ENCODE measurements at regions not wholly inside any gene's neighbourhood (a gene's known extent, or its start where the extent isn't known, plus 50 kb on each side); places are given as distances from the start of the nearest gene placed in this dataset.

- H3K36me3 Mint-ChIP-seq: no peaks in the 10 kb centered on the region
These were observed 66.7 kb upstream of the PRICKLE2 start for GRCh38 chr3:64291956-64292355.

GRCh38 chr3:64291345-64291744 lies 66.1 kb upstream of the PRICKLE2 start:
- DNase-seq (ENCODE audit: extremely low spot score, unreplicated experiment): no peak
- no peak for TF ChIP-seq CTCF (conservative IDR thresholded peaks at IDR 0.05)
- H3K27ac Mint-ChIP-seq: no peak overlapping the region
- H3K9me3 Mint-ChIP-seq: peaks cover 8% of the 10 kb centered on the region
- no peaks in the 10 kb centered on the region for H3K4me1 Mint-ChIP-seq (ENCODE audit: unreplicated experiment)
- H3K27me3 Mint-ChIP-seq: no peaks in the 10 kb centered on the region
- H3K4me3 Mint-ChIP-seq: no peak overlapping the region
- no peaks in the 10 kb centered on the region for H3K36me3 Mint-ChIP-seq

More at GRCh38 chr3:64291956-64292355, 66.7 kb upstream of the PRICKLE2 start:
- no peak overlapping the region for H3K4me3 Mint-ChIP-seq
- no peaks in the 10 kb centered on the region for H3K27me3 Mint-ChIP-seq
- no peak for TF ChIP-seq CTCF (conservative IDR thresholded peaks at IDR 0.05)
- H3K9me3 Mint-ChIP-seq: peaks cover 8% of the 10 kb centered on the region
- no peak overlapping the region for H3K27ac Mint-ChIP-seq
- no peaks in the 10 kb centered on the region for H3K4me1 Mint-ChIP-seq (ENCODE audit: unreplicated experiment)
- no peak for DNase-seq (ENCODE audit: extremely low spot score, unreplicated experiment)

GRCh38 chr3:64290864-64291263 lies 65.6 kb upstream of the PRICKLE2 start:
- Mint-ChIP-seq H3K36me3 (no peaks in the 10 kb centered on the region), H3K27me3 (no peaks in the 10 kb centered on the region)

GRCh38 chr3:64290161-64290560 lies 64.9 kb upstream of the PRICKLE2 start:
- Mint-ChIP-seq H3K27ac (no peak overlapping the region), H3K27me3 (no peaks in the 10 kb centered on the region), H3K36me3 (no peaks in the 10 kb centered on the region), H3K4me3 (no peak overlapping the region), H3K4me1 (ENCODE audit: unreplicated experiment) (no peaks in the 10 kb centered on the region), H3K9me3 (peaks cover 8% of the 10 kb centered on the region)
- TF ChIP-seq CTCF (conservative IDR thresholded peaks at IDR 0.05): no peak
- DNase-seq (ENCODE audit: extremely low spot score, unreplicated experiment): no peak

More at GRCh38 chr3:64290864-64291263, 65.6 kb upstream of the PRICKLE2 start:
- H3K4me3 Mint-ChIP-seq: no peak overlapping the region
- H3K4me1 Mint-ChIP-seq (ENCODE audit: unreplicated experiment): no peaks in the 10 kb centered on the region
- no peak for TF ChIP-seq CTCF (conservative IDR thresholded peaks at IDR 0.05)
- H3K9me3 Mint-ChIP-seq: peaks cover 8% of the 10 kb centered on the region
- DNase-seq (ENCODE audit: extremely low spot score, unreplicated experiment): no peak
- H3K27ac Mint-ChIP-seq: no peak overlapping the region

GRCh38 chr3:64289622-64290021 lies 64.4 kb upstream of the PRICKLE2 start:
- H3K36me3 Mint-ChIP-seq: no peaks in the 10 kb centered on the region
- H3K27ac Mint-ChIP-seq: no peak overlapping the region
- H3K4me1 Mint-ChIP-seq (ENCODE audit: unreplicated experiment): no peaks in the 10 kb centered on the region
- peaks cover 8% of the 10 kb centered on the region for H3K9me3 Mint-ChIP-seq
- no peaks in the 10 kb centered on the region for H3K27me3 Mint-ChIP-seq
- DNase-seq (ENCODE audit: extremely low spot score, unreplicated experiment): no peak
- no peak for TF ChIP-seq CTCF (conservative IDR thresholded peaks at IDR 0.05)
- no peak overlapping the region for H3K4me3 Mint-ChIP-seq

- TF ChIP-seq CTCF (conservative IDR thresholded peaks at IDR 0.05): no peak
- H3K27me3 Mint-ChIP-seq: no peaks in the 10 kb centered on the region
- DNase-seq (ENCODE audit: extremely low spot score, unreplicated experiment): no peak
- peaks cover 16% of the 10 kb centered on the region for H3K4me1 Mint-ChIP-seq (ENCODE audit: unreplicated experiment)
- no peaks in the 10 kb centered on the region for H3K36me3 Mint-ChIP-seq
- no peak overlapping the region for H3K4me3 Mint-ChIP-seq
- no peaks in the 10 kb centered on the region for H3K9me3 Mint-ChIP-seq
- H3K27ac Mint-ChIP-seq: no peak overlapping the region
These were observed 53.4 kb upstream of the PRICKLE2 start for GRCh38 chr3:64278625-64279024.

Data from type B pancreatic cell (in vitro differentiated cells).